Cardiac fibroblast (primary cell): ENCODE measurements at regions not wholly inside any gene's neighbourhood (a gene's known extent, or its start where the extent isn't known, plus 50 kb on each side); places are given as distances from the start of the nearest gene placed in this dataset.

Source experiments
- DNase-seq, 2 donors: peaks; one replicate each; pipeline versions ENCODE4 v3.0.0 to v3.0.0-alpha.2; 2010; ENCODE audit warnings: low read depth in 2 of 2
- H3K4me3 ChIP-seq, 2 donors: replicated peaks in 1 of 2; 1 replicate in 1 of 2; 2 replicates in 1 of 2; pipeline ENCODE4 v1.5.1; 2011; ENCODE audit warnings: low read depth in 2 of 2, low read length in 2 of 2, mild to moderate bottlenecking in 2 of 2, moderate library complexity in 1 of 2
- CTCF ChIP-seq: IDR thresholded peaks from one replicate; pipeline ENCODE4 v1.5.1; 2011; ENCODE audit warnings: low read depth, mild to moderate bottlenecking, low read length, inconsistent platforms

GRCh38 chr20:54272901-54273488 is 65.1 kb downstream of the PFDN4 start:
- DNase-seq, result peak in 1 of 2 donors; percentile 44
- TF ChIP-seq CTCF, result no peak
- no peak overlapping the region for H3K4me3 ChIP-seq

GRCh38 chr20:54275359-54276111 is 67.6 kb downstream of the PFDN4 start:
- no peak overlapping the region for H3K4me3 ChIP-seq
- TF ChIP-seq CTCF, result no peak
- DNase-seq, result no peak

- no peak for DNase-seq
- no peak for TF ChIP-seq CTCF
- no peak overlapping the region for H3K4me3 ChIP-seq
Observed at GRCh38 chr20:54276577-54277169, 68.8 kb downstream of the PFDN4 start.

- TF ChIP-seq CTCF, result no peak
- no peak for DNase-seq
- H3K4me3 ChIP-seq, result no peak overlapping the region
Observed at GRCh38 chr20:54278262-54278661, 70.4 kb downstream of the PFDN4 start.

- no peak for TF ChIP-seq CTCF
Observed at GRCh38 chr20:54282625-54283024, 74.7 kb downstream of the PFDN4 start.

GRCh38 chr20:54283253-54283652 is 75.4 kb downstream of the PFDN4 start:
- no peak overlapping the region for H3K4me3 ChIP-seq
- no peak for TF ChIP-seq CTCF
- DNase-seq, result no peak

More at GRCh38 chr20:54282625-54283024, 74.7 kb downstream of the PFDN4 start:
- no peak for DNase-seq
- H3K4me3 ChIP-seq, result no peak overlapping the region
